ENCODE measurements at regions not wholly inside any gene's neighbourhood (a gene's known extent, or its start where the extent isn't known, plus 50 kb on each side); places are given as distances from the start of the nearest gene placed in this dataset.

DNA sequence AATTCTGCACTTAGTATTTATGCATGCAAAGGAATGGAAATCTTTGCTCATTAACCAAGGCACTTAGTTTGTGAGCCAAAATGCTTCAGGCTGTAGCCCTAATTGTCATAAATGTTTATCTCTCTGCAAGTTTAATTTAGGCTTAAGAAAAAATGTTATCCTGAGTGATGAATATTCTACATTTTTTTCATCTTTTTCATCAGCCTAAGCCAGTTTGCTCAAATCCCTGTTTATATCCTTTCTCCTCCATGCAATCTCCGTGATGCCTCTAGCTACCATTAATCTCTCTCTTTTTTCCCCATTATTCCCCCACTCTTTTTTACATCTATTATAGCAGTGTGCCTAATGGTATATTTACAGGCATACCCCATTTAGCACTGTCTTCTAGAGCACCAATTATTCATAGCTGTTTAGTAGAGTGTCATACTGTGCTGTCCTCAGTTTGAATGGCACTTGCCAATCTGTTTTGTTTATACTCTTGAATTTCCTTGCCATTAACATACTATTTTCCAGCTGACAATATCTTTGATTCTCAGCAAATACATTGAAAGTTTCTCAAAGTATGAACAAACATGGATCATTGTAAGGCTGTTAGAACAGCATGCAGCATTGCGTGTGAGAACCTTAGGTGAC is 1457.0 kb downstream of the MAT2B start:
- no peaks in the 10 kb centered on the region for H3K27me3 ChIP-seq (ENCODE audit: insufficient read depth, low read length)
- no peaks in the 10 kb centered on the region for H3K36me3 ChIP-seq (ENCODE audit: insufficient read depth, low read length)
- H3K4me1 ChIP-seq (ENCODE audit: insufficient read depth, low read length, severe bottlenecking) = no peaks in the 10 kb centered on the region
- H3K79me2 ChIP-seq (ENCODE audit: insufficient read depth, low read length) = no peaks in the 10 kb centered on the region
- no peak overlapping the region for H2AFZ ChIP-seq (ENCODE audit: low read length)
- H4K20me1 ChIP-seq (ENCODE audit: insufficient read depth, low read length) = no peaks in the 10 kb centered on the region
- no peak overlapping the region for H3K27ac ChIP-seq (ENCODE audit: low read depth, low read length, poor library complexity, severe bottlenecking)
- no peak for TF ChIP-seq EZH2 (IDR thresholded peaks at IDR 0.05; ENCODE audit: borderline replicate concordance, low read length)
- TF ChIP-seq, protein P1, sequence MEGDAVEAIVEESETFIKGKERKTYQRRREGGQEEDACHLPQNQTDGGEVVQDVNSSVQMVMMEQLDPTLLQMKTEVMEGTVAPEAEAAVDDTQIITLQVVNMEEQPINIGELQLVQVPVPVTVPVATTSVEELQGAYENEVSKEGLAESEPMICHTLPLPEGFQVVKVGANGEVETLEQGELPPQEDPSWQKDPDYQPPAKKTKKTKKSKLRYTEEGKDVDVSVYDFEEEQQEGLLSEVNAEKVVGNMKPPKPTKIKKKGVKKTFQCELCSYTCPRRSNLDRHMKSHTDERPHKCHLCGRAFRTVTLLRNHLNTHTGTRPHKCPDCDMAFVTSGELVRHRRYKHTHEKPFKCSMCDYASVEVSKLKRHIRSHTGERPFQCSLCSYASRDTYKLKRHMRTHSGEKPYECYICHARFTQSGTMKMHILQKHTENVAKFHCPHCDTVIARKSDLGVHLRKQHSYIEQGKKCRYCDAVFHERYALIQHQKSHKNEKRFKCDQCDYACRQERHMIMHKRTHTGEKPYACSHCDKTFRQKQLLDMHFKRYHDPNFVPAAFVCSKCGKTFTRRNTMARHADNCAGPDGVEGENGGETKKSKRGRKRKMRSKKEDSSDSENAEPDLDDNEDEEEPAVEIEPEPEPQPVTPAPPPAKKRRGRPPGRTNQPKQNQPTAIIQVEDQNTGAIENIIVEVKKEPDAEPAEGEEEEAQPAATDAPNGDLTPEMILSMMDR (IDR thresholded peaks at IDR 0.05; ENCODE audit: low read length) = no peak
- no peak overlapping the region for H3K9ac ChIP-seq (ENCODE audit: low read length)
- no peak overlapping the region for H3K4me3 ChIP-seq (ENCODE audit: low read depth, low read length, poor library complexity, severe bottlenecking)
- no peaks in the 10 kb centered on the region for H3K9me3 ChIP-seq (ENCODE audit: low read length)
- H3K9me2 ChIP-seq (ENCODE audit: low read depth, low read length) = no peaks in the 10 kb centered on the region
- H3F3A ChIP-seq (ENCODE audit: insufficient read depth, low read length) = no peaks in the 10 kb centered on the region
- no peak overlapping the region for H3K4me2 ChIP-seq (ENCODE audit: low read length)

DNA sequence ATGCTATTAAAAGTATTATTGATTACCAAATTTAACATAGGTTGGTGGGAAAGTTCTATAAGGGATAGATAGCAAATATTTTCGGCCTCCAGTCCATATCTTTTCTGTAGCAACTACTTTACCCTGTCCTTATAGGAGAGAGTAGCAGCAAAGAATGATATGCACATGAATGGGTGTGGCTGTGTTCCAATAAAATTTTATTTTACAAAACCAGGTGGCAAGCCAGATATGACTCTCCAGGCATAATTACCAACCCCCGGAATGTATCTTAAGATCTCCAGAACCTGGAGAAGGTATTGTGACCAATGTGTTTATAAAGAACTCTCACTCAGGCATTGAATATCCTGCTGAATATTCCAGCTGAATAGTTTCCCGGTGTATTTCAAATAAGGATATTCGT is 1461.2 kb downstream of the MAT2B start:
- H3K27ac ChIP-seq (ENCODE audit: low read depth, low read length, poor library complexity, severe bottlenecking) = no peak overlapping the region
- no peak for TF ChIP-seq EZH2 (IDR thresholded peaks at IDR 0.05; ENCODE audit: borderline replicate concordance, low read length)
- TF ChIP-seq, protein P1 (IDR thresholded peaks at IDR 0.05; ENCODE audit: low read length) = no peak
- no peak overlapping the region for H2AFZ ChIP-seq (ENCODE audit: low read length)
- H3K27me3 ChIP-seq (ENCODE audit: insufficient read depth, low read length) = no peaks in the 10 kb centered on the region
- no peaks in the 10 kb centered on the region for H3K9me3 ChIP-seq (ENCODE audit: low read length)
- H3K36me3 ChIP-seq (ENCODE audit: insufficient read depth, low read length) = no peaks in the 10 kb centered on the region
- H3K4me3 ChIP-seq (ENCODE audit: low read depth, low read length, poor library complexity, severe bottlenecking) = no peak overlapping the region
- H3K4me1 ChIP-seq (ENCODE audit: insufficient read depth, low read length, severe bottlenecking) = no peaks in the 10 kb centered on the region
- H3K9me2 ChIP-seq (ENCODE audit: low read depth, low read length) = no peaks in the 10 kb centered on the region
- no peak overlapping the region for H3K9ac ChIP-seq (ENCODE audit: low read length)
- H3F3A ChIP-seq (ENCODE audit: insufficient read depth, low read length) = no peaks in the 10 kb centered on the region
- H4K20me1 ChIP-seq (ENCODE audit: insufficient read depth, low read length) = no peaks in the 10 kb centered on the region
- no peak overlapping the region for H3K4me2 ChIP-seq (ENCODE audit: low read length)
- H3K79me2 ChIP-seq (ENCODE audit: insufficient read depth, low read length) = no peaks in the 10 kb centered on the region

DNA sequence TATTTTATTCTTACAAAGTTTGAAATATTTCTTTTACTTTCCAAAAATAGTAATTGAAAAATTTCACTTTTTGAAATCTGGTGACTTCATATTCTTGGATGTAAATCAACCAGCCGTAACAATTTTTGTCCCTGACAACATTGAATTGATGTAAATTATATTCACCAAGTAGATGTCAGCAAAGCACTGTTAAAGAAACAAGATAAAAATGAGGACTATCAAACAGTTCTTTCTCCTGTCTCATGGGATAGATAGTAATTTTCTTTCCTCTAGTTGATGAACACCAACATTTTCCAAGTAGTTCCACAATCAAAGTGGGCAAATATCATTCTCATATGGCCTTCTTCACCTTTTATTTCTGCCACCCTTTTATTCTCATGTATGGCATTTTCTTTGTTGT is 1461.9 kb downstream of the MAT2B start:
- Histone ChIP-seq H3K79me2 (ENCODE audit: insufficient read depth, low read length) (no peaks in the 10 kb centered on the region), H3F3A (ENCODE audit: insufficient read depth, low read length) (no peaks in the 10 kb centered on the region), H3K9me3 (ENCODE audit: low read length) (no peaks in the 10 kb centered on the region), H3K4me3 (ENCODE audit: low read depth, low read length, poor library complexity, severe bottlenecking) (no peak overlapping the region), H3K9ac (ENCODE audit: low read length) (no peak overlapping the region), H3K27ac (ENCODE audit: low read depth, low read length, poor library complexity, severe bottlenecking) (no peak overlapping the region), H4K20me1 (ENCODE audit: insufficient read depth, low read length) (no peaks in the 10 kb centered on the region), H3K9me2 (ENCODE audit: low read depth, low read length) (no peaks in the 10 kb centered on the region), H2AFZ (ENCODE audit: low read length) (no peak overlapping the region), H3K4me2 (ENCODE audit: low read length) (no peak overlapping the region), H3K27me3 (ENCODE audit: insufficient read depth, low read length) (no peaks in the 10 kb centered on the region), H3K4me1 (ENCODE audit: insufficient read depth, low read length, severe bottlenecking) (no peaks in the 10 kb centered on the region), H3K36me3 (ENCODE audit: insufficient read depth, low read length) (no peaks in the 10 kb centered on the region)
- TF ChIP-seq, protein P1 (IDR thresholded peaks at IDR 0.05; ENCODE audit: low read length) = no peak
- TF ChIP-seq EZH2 (IDR thresholded peaks at IDR 0.05; ENCODE audit: borderline replicate concordance, low read length) = no peak
